ENCODE measurements at regions not wholly inside any gene's neighbourhood (a gene's known extent, or its start where the extent isn't known, plus 50 kb on each side); places are given as distances from the start of the nearest gene placed in this dataset.
"Not testable (repeated sequence)": the region's sequence is repeated elsewhere in the genome, so short reads cannot be mapped to it uniquely, and the experiment has no call there.

DNA sequence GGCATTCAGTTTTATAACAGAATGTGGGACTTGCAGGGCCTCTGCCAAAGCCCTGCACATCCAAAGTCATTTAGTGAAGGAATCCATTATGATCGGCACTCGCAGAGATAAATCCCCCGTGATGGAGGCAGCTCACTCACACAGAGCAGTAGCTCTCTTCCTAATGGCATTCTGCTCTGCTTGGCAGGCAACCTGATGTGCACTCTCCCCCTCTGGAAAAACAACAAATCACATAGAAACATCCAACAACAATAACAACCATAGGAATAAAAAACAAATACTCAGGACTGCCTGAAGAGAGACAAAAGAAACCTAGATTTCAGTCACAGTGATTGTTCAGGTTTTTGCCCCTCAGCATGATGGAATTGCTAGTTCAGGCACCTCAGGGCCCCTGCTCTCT lies 59.7 kb downstream of the NAA11 start:
- DNase-seq = no peak

GRCh38 chr4:79259242-79259641 lies 66.6 kb downstream of the NAA11 start:
- DNase-seq = no peak

- no peak for DNase-seq
Measured at GRCh38 chr4:79258614-79259176, 67.2 kb downstream of the NAA11 start.

- no peak for DNase-seq
Measured at GRCh38 chr4:79257953-79258613, 67.8 kb downstream of the NAA11 start.

GRCh38 chr4:79255793-79256192 lies 70.1 kb downstream of the NAA11 start:
- DNase-seq = no peak

- DNase-seq = no peak
Measured at GRCh38 chr4:79253924-79254323, 71.9 kb downstream of the NAA11 start.

DNA sequence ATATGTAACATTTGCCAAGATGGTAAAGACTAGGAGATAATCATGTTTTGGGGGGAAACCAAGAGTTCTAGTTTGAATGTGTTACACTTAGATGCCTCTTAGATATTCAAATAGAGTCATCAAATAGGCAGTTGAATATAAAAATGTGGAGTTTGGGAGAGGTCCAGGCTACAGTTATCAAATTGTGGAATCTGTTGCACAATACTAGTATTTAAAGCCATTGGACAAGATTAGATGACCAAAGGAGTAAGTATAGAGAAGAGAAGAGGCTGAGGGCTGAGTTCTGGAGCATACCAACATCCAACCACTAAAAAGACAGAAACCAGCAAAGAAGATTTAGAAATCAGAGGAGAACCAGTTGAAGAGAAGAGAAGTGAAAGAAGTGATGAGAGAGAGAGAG lies 72.7 kb downstream of the NAA11 start:
- no peak for DNase-seq

- no peak for DNase-seq
Measured at GRCh38 chr4:79250887-79251286, 75.0 kb downstream of the NAA11 start.

- no peak for DNase-seq
Measured at GRCh38 chr4:79249881-79250503, 75.9 kb downstream of the NAA11 start.

GRCh38 chr4:79248610-79249009 lies 77.3 kb downstream of the NAA11 start:
- no peak for DNase-seq

- DNase-seq = no peak
Measured at GRCh38 chr4:79247695-79248394, 78.0 kb downstream of the NAA11 start.

DNA sequence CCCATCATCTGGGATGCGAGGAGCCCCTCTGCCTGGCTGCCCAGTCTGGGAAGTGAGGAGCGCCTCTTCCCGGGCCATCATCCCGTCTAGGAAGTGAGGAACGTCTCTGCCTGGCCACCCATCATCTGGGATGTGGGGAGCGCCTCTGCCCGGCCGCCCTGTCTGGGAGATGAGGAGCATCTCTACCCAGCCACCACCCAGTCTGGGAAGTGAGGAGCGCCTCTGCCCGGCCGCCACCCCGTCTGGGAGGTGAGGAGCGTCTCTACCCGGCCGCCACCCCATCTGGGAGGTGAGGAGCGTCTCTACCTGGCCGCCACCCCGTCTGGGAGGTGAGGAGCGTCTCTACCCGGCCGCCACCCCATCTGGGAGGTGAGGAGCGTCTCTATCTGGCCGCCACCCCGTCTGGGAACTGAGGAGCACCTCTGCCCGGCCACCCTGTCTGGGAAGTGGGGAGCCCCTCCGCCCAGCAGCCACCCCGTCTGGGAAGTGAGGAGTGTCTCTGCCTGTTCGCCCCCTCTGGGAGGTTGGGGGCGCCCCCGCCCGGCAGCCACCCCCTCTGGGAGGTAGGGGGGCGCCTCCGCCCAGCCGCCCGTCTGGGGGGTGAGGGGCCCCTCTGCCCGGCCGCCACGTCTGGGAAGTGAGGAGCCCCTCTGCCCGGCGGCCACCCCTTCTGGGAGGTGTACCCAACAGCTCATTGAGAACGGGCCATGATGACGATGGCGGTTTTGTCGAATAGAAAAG lies 80.5 kb downstream of the NAA11 start:
- not testable (repeated sequence) for DNase-seq

DNA sequence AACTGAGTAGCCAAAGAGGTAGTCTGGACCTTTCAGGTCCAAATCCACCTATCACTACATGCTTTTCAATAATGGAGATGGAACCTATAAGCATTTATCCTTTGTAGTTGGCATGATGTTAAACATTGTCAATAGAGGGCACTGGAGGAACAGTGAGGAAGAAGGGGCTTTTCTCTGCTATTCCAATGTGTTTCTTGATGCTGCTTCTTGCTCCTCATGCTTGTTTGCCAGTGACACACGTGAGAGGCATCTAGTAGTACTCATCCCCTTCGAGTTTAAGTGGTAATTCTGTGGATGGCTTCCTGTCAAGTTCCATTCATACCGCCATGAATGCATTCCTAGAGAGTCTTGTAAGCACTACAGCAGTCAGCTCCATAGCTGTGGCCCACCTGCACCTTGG lies 84.0 kb downstream of the NAA11 start:
- peak; percentile 86 for DNase-seq

DNA sequence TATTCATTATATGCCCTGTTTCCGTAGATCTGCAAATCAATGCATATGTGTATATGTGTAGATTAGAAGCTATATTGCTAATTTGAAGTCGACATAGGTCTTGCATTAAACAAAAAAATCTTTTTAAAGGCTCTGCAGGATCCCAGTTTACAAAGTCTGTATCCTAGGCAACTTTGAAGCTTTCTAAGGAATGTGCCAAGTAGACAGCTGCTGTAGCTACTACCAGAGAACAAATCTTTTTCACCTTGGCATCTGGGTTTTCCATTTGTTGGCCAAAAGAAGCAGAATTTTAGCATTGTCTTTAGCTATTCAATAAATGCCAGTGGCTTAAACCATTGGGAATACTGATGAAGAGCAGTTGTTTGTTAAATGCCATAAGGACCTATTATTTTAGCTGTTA lies 88.0 kb downstream of the NAA11 start:
- no peak for DNase-seq

GRCh38 chr4:79236785-79237184 lies 89.1 kb downstream of the NAA11 start:
- DNase-seq = no peak

- no peak for DNase-seq
Measured at GRCh38 chr4:79235095-79235494, 90.8 kb downstream of the NAA11 start.

- DNase-seq = no peak
Measured at GRCh38 chr4:79233820-79234219, 92.0 kb downstream of the NAA11 start.

DNA sequence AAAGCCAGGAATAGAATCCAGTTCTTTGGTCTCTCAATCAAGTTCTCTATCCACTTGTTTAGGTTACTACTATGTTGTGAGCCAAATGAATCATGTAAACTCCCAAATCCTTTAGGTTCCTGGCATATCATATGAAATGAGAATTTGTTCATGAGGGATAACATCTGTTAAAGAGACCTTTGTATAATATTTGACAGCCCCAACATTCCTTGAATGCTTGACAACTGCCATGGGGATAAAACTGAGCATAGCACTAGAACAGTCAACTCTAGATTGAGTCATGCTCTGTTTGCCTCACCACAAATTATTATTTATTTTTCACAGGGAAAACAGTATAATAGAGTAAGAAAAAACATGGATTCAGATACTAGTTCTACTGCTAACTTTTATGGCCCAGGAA lies 93.3 kb downstream of the NAA11 start:
- DNase-seq = no peak

DNA sequence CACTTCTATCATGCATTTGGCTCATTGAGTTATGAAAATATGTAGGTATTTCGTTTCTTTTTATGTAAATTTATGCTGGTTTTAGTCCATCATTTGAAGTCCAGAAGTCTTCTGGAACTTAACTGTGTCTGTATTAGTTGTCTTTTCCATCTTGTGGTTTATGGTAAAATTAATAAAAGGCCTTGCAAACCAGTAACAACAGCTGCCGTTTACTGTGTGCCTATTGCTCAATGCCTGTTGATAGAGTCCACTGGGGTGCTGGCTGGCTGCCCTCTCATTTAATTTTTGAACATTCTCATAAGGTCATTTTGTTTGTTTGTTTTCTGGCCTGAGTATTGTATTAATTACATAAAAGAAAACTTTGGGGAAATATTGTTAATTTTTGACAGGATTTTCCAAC lies 98.0 kb downstream of the NAA11 start:
- no peak for DNase-seq

DNA sequence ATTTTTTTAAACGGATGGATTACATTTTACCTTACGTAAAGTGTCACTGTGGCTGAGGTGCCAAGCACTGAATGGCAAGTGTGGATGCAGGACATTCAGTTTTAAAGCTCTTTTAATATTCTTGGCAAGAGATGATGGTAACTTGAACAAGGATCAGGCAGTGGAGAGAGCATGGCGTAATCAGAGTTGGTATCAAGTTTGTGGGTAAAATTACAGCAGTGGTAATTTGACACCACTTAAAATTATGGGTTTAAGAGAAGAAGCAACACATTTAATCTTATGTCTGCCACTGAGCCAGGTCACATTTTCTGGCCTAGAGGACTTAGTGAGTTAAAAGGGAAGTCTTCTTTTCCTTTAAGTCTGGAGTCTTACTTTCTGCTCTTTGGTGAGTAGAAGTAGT lies 100.5 kb downstream of the NAA11 start:
- no peak for DNase-seq

GRCh38 chr4:79224777-79225104 lies 101.1 kb downstream of the NAA11 start:
- no peak for DNase-seq

DNA sequence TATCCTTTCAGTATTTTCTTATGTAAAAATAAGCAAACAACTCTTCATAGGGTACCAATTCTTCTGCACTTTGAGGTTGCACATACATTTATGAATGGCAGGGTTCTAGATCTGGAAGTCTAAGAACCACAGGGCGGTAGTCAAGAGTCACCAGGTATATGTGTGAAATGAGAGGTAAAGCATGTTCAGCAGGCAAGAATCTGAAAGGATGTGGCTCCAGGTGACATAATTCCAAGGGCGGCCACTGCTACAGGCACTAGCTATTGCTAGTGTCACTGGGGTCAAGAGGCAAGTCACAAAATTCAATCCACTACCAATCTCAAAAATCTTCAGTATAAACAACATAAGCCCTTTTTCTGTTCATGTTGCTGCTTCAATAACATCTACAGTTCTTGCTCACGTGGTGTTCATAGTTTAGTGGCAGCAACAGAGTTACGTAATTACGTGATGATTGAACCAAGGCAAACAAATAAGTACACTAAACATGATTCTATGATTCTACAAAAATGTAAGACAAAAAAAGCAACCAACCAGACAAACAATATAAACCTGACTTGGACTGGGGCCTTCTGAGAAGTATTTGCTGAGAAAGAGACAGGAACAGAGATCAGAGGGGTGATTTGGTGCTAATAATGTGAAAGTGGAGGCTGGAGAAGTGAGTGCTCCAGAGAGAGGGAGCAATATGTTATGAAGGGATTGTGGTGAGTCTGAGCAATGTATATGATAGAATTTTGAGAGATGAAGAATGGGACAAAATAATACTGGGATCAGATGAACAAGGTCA lies 101.7 kb downstream of the NAA11 start:
- no peak for DNase-seq

- no peak for DNase-seq
Measured at GRCh38 chr4:79217025-79217424, 108.8 kb downstream of the NAA11 start.

Measured in islet precursor cell (in vitro differentiated cells).